HG03432 (cell line): ENCODE measurements at regions not wholly inside any gene's neighbourhood (a gene's known extent, or its start where the extent isn't known, plus 50 kb on each side); places are given as distances from the start of the nearest gene placed in this dataset.
"Not testable (repeated sequence)": the region's sequence is repeated elsewhere in the genome, so short reads cannot be mapped to it uniquely, and the experiment has no call there.

ENCODE experiments used
- ATAC-seq: cut with Tn5 transposase; IDR thresholded peaks from one replicate; pipeline ENCODE4 v1.9.1; 2021; ENCODE audit warnings: mild to moderate bottlenecking, moderate library complexity; ENCODE audit not compliant: unreplicated experiment

- ATAC-seq = no peak
Observed at GRCh38 chr6:60991427-60992028, 1294.5 kb downstream of the KHDRBS2 start.

GRCh38 chr6:60952500-60952899 is 1333.5 kb downstream of the KHDRBS2 start:
- ATAC-seq = no peak

- not testable (repeated sequence) for ATAC-seq
Observed at GRCh38 chr6:60950221-60950923, 1335.7 kb downstream of the KHDRBS2 start.

- not testable (repeated sequence) for ATAC-seq
Observed at GRCh38 chr6:60947416-60947815, 1338.6 kb downstream of the KHDRBS2 start.

GRCh38 chr6:60944803-60945202 is 1341.2 kb downstream of the KHDRBS2 start:
- ATAC-seq = not testable (repeated sequence)

GRCh38 chr6:60935970-60936369 is 1350.1 kb downstream of the KHDRBS2 start:
- ATAC-seq = peak; percentile 75

DNA sequence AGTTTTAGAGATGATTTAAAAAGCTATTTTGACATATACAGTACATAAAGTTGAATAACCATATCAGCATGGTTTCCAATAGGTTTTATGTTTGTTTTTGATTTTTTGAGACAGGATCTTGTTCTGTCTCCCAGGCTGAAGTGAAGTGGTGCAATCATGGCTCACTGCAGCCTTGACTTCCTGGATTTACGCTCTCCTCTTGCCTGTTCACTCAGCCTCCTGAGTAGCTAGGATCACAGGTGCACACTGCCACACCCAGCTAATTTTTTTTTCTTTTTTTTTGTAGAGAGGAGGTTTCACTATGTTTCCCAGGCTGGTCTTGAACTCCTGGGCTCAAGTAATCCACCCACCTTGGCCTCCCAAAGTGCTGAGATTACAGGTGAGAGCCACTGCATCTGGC is 1366.4 kb downstream of the KHDRBS2 start:
- ATAC-seq = not testable (repeated sequence)

DNA sequence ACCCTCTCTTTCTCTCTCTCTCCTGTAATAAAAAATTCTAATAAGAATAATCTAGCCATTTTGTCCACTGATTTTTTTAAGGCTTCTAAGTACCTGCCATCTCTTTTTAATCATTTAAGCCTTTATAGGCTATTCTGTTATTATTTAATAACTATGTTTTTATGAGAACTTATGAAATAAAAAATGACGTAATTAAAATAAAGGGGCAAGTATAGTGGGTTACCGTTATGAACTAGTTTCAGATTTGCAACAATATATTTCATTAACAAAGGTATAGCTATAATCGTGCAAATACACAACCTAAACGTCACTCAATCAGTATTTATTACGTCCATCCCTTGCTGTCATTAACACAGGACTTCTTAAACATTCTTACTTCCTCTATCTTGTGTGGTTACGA is 1382.2 kb downstream of the KHDRBS2 start:
- ATAC-seq = not testable (repeated sequence)

DNA sequence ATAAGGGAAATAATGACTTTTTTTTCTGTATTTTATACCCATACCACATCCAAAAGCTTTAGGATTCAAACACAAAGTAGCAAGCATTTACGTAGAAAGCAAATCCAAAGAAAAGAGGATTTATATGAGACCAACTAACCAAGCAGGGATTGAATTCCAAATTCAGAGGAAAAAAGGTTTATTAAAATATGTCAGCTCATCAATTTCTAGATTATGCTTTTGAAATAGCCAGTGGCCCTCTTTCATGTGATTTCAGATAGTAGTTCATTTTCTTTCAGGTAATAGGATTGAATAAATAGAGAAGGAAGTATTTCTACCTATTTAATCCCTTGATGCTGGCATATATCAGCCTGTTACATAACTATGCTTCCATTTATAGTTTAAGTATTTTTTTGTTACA is 1392.7 kb downstream of the KHDRBS2 start:
- ATAC-seq = not testable (repeated sequence)

- ATAC-seq = no peak
Observed at GRCh38 chr6:60891606-60892005, 1394.4 kb downstream of the KHDRBS2 start.

- ATAC-seq = not testable (repeated sequence)
Observed at GRCh38 chr6:60877396-60877795, 1408.6 kb downstream of the KHDRBS2 start.

GRCh38 chr6:60870779-60871178 is 1415.2 kb downstream of the KHDRBS2 start:
- ATAC-seq = not testable (repeated sequence)

GRCh38 chr6:60867548-60867947 is 1418.5 kb downstream of the KHDRBS2 start:
- ATAC-seq = no peak

DNA sequence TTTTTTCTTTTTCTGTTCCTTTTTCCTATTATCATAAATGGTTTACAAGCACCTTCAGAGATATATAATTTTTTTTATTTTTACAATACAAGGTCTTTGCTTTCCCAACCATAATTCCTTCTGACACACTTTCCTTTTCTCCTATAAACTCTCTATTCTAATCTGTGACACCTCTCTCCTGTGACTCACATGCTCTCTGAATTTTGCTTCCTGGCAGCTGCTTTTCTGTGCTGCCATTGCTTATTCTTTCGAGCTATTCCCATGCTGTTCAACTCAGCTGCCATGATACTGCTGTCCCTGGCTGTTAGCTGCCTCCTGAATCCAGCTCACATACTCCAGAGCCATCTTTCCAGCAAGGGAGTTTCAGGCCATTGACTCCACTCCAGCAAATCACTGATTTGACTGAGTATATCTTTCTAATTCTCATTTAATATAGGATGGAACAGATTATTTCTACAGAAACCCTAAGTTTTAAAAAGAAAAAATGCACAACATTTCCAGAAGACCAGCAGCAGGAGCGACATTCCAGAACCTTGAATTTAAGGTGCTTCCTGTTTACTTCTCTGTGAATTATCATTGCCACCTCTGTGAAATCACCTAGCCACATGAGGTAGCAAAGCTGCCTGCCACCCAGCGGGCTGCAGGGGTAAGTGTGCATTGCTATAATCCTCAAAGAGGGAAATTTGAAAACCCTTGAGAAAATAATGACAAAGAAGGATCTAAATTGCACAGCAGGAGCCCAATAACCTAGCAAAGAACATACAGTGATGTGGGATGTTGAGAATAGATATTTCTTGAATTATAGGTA is 1442.6 kb downstream of the KHDRBS2 start:
- not testable (repeated sequence) for ATAC-seq

- ATAC-seq = not testable (repeated sequence)
Observed at GRCh38 chr6:60830726-60831125, 1455.3 kb downstream of the KHDRBS2 start.

DNA sequence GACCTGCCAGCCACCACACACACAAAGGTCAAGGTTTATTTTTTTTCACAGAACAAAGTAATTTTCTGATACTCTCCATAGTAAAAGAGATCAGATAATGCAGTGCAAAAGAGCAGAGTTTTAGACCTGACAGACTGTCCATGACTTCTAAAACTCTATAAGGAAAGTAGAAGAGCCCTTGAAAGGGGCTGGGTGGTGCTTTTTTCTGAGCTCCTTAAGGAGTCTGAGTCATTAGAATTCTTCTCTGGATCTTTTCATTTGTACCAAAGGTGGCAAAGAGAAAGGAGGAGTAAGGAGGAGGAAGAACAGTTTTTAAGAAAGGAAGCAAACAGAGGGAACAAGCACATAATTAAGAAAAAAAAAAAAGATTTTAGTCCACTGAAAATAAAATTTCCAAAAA is 1463.4 kb downstream of the KHDRBS2 start:
- not testable (repeated sequence) for ATAC-seq

DNA sequence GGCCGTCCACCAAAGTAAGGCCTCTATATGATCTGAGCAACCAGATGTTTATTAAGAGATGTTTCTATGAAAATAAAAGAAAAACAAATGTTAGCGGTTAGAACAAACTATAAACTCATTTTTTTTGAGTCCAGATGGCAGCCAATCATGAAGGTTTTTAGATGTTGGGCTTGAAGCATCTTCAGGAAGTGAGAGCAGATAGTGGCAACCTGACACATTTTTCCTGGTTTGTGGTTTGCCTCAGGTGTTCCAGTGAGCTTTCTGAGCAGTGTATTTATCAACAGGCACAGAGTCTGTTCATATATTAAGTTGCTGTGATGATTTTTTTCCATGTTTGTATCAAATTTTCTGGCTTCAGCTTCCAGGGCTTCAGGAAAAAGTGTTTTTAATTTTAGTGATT is 1468.0 kb downstream of the KHDRBS2 start:
- ATAC-seq = not testable (repeated sequence)

DNA sequence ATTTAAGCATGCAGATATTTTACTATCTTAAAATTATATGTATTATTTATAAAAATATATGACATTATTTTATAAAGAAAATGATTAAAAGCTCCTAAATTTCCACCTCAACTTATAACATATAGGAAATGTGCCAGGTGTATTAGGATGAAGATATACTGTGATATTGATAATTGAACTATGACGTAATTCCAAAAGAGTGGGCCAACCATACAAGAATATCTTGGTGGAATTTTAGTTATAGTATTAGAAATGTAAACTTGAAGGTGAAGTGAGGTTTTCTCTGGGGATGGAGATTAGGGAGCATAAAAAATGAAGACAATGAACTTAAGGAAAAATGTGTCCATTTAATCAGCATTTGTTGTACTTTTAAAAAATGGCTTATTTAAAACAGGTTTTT is 1471.2 kb downstream of the KHDRBS2 start:
- not testable (repeated sequence) for ATAC-seq

DNA sequence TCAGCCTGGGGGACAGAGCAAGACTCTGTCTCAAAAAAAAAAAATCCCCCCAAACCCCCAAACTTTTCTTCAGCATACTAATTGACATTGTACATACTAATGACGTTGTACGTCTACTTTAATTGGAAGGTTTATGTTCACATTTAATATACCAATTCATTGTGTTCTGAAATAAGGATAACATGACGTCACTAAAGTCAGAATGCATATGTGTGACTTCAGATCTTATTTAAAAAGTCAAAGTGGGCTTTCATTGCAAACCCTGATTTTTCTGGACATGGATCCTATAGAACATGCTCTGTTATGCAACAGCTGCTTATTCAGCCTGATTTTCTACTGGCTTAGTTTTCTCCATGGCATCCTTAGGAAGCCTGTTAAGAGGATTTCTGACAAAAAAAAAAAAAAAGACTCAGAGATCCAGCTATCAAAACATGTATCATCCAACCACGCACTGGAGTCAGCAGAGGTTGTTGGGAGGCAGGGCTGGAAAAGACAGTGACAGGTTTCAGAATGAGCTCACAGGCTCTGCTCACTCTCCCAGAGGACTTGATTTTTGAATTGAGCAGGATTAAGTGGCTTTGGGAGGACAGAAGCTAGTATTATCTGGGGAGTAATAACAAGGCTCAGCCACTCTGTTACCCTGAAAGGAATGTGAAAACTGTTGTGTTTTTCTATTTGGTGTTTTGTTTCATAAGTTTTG is 1472.0 kb downstream of the KHDRBS2 start:
- not testable (repeated sequence) for ATAC-seq

- not testable (repeated sequence) for ATAC-seq
Observed at GRCh38 chr6:60810216-60810615, 1475.8 kb downstream of the KHDRBS2 start.

DNA sequence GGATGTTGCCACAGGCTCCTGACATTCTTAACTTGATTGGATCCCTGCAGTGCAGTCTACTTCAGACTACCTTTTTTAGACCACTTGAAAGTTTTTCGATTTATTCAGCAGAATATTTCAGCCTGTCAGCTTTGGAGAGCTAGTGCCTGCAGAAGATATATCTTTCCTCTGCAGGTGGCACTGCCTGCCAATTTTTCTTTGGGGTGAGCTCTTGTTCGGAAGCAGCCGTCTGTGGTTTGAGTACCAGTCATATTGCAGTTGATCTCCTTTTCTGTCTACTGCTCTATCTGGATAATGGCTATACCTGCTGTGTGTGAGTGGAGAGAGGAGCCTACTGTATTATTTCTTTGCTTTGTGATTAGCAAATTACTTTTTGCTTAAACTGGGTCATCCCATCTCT is 1486.9 kb downstream of the KHDRBS2 start:
- ATAC-seq = not testable (repeated sequence)
